OCI-LY1 (cell line): ENCODE measurements at regions not wholly inside any gene's neighbourhood (a gene's known extent, or its start where the extent isn't known, plus 50 kb on each side); places are given as distances from the start of the nearest gene placed in this dataset.

Experiments used
- EZH2 ChIP-seq: fragments of 200-600 bp; sonication (generic), shearing (Covaris generic); IDR thresholded peaks from 2 replicates; pipeline ENCODE4 v1.8.0; 2017; ENCODE audit warnings: borderline replicate concordance, mixed run types, mild to moderate bottlenecking, antibody characterized with exemption, low read length, moderate library complexity, mixed read lengths
- TF ChIP-seq, protein P1 (sequence below): fragments of 200-600 bp; sonication (generic), shearing (Covaris generic); IDR thresholded peaks from 2 replicates; pipeline ENCODE4 v1.5.1; 2017; ENCODE audit warnings: mild to moderate bottlenecking, antibody characterized with exemption, low read length, moderate library complexity, mixed read lengths

GRCh38 chr16:63385714-63386432, 1349.6 kb upstream of the CDH8 start:
- TF ChIP-seq, protein P1, sequence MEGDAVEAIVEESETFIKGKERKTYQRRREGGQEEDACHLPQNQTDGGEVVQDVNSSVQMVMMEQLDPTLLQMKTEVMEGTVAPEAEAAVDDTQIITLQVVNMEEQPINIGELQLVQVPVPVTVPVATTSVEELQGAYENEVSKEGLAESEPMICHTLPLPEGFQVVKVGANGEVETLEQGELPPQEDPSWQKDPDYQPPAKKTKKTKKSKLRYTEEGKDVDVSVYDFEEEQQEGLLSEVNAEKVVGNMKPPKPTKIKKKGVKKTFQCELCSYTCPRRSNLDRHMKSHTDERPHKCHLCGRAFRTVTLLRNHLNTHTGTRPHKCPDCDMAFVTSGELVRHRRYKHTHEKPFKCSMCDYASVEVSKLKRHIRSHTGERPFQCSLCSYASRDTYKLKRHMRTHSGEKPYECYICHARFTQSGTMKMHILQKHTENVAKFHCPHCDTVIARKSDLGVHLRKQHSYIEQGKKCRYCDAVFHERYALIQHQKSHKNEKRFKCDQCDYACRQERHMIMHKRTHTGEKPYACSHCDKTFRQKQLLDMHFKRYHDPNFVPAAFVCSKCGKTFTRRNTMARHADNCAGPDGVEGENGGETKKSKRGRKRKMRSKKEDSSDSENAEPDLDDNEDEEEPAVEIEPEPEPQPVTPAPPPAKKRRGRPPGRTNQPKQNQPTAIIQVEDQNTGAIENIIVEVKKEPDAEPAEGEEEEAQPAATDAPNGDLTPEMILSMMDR = no peak
- TF ChIP-seq EZH2 = no peak
